A549 (cell line): ENCODE measurements at regions not wholly inside any gene's neighbourhood (a gene's known extent, or its start where the extent isn't known, plus 50 kb on each side); places are given as distances from the start of the nearest gene placed in this dataset.

ENCODE experiments used
- ATAC-seq, 2 experiments: fragments of 200-7000 bp in 1 of 2; fragments of >200 bp in 1 of 2; cut with Nextera tagmentation in 1 of 2; cut with Tn5 transposase in 1 of 2; 3 replicates each; pipeline versions ENCODE4 v1.8.0 to v1.9.1; 2018 to 2020; ENCODE audit warnings: mild to moderate bottlenecking in 1 of 2, moderate library complexity in 1 of 2
- CTCF ChIA-PET: fragments of 300-600 bp; sonication (Branson Sonifier 250); formaldehyde crosslinking; extraction: SDS; loops from one replicate; lab custom pipeline; 2021; ENCODE audit warnings: antibody characterized with exemption, inconsistent platforms; lab: Yijun Ruan, JAX
- POLR2A ChIA-PET: fragments of 350-600 bp; formaldehyde crosslinking; extraction: SDS; loops from one replicate; lab custom pipeline; 2021; ENCODE audit warnings: antibody characterized with exemption, inconsistent platforms; lab: Yijun Ruan, JAX
- DNase-seq, 2 experiments: peaks; one replicate each; pipeline versions ENCODE4 v3.0.0 to v3.0.0-alpha.2; 2011 to 2016; ENCODE audit warnings: low read depth in 1 of 2, low spot score in 1 of 2
- FAIRE-seq: peaks from 2 replicates; lab custom pipeline; 2011; peaks lifted over from hg19 to GRCh38; lab: Jason Lieb, UNC
- H3K27ac ChIP-seq, 2 experiments: fragments of >200 bp; sonication (Bioruptor Twin); formaldehyde crosslinking; 3 replicates each; pipeline ENCODE4 v1.5.1; 2016 to 2017
- H3K4me1 ChIP-seq: fragments of >200 bp; sonication (Bioruptor Twin); formaldehyde crosslinking; 3 replicates; pipeline ENCODE4 v1.6.1; 2016
- H3K4me2 ChIP-seq: fragments of >200 bp; sonication (Bioruptor Twin); formaldehyde crosslinking; 3 replicates; pipeline ENCODE4 v1.6.1; 2016
- H3K4me3 ChIP-seq: fragments of >200 bp; sonication (Bioruptor Twin); formaldehyde crosslinking; 3 replicates; pipeline ENCODE4 v1.5.1; 2016
- H3K9me3 ChIP-seq: fragments of >200 bp; sonication (Bioruptor Twin); formaldehyde crosslinking; 3 replicates; pipeline ENCODE4 v1.6.1; 2016
- BHLHE40 ChIP-seq: IDR thresholded peaks from 2 replicates; pipeline ENCODE4 v1.6.1; 2012; ENCODE audit warnings: low read depth, low read length, inconsistent platforms
- CEBPB ChIP-seq, 2 experiments: fragments of >200 bp in 1 of 2; sonication (Bioruptor Twin) in 1 of 2; formaldehyde crosslinking in 1 of 2; IDR thresholded peaks; 2 replicates each; pipeline ENCODE4 v1.6.1; 2012 to 2016
- CHD4 ChIP-seq: fragments of 200-600 bp; sonication (generic); IDR thresholded peaks from 2 replicates; pipeline ENCODE4 v1.6.1; 2016; ENCODE audit warnings: antibody characterized with exemption, mild to moderate bottlenecking, borderline replicate concordance
- CTCF ChIP-seq: fragments of >200 bp; sonication (Bioruptor Twin); formaldehyde crosslinking; IDR thresholded peaks from 3 replicates; pipeline ENCODE4 v1.5.1; 2016
- EHMT2 ChIP-seq: fragments of 200-600 bp; sonication (generic); IDR thresholded peaks from 2 replicates; pipeline ENCODE4 v1.6.1; 2016; ENCODE audit warnings: antibody characterized with exemption, low read depth, mild to moderate bottlenecking, moderate library complexity
- EP300 ChIP-seq, 2 experiments: fragments of >200 bp; sonication (Bioruptor Twin); formaldehyde crosslinking; IDR thresholded peaks; 2 replicates in 1 of 2; 3 replicates in 1 of 2; pipeline ENCODE4 v1.6.1; 2016 to 2017
- FOSL2 ChIP-seq, 2 experiments: fragments of 450-650 bp in 1 of 2; fragments of >200 bp in 1 of 2; sonication (Bioruptor Twin) in 1 of 2; formaldehyde crosslinking; IDR thresholded peaks; 2 replicates each; pipeline versions ENCODE4 v1.5.0 to v1.6.1; 2016 to 2020; ENCODE audit warnings: mild to moderate bottlenecking in 1 of 2, moderate library complexity in 1 of 2
- FOXS1 ChIP-seq: fragments of 250-450 bp; sonication (Bioruptor Pico); IDR thresholded peaks from 2 replicates; pipeline ENCODE4 v1.5.0; 2020; ENCODE audit warnings: mild to moderate bottlenecking, moderate library complexity
- GATA3 ChIP-seq: IDR thresholded peaks from 2 replicates; pipeline ENCODE4 v1.6.1; 2012; ENCODE audit warnings: borderline replicate concordance
- HDAC2 ChIP-seq: fragments of 200-600 bp; sonication (generic); IDR thresholded peaks from 2 replicates; pipeline ENCODE4 v1.6.1; 2016
- HEYL ChIP-seq: fragments of 250-450 bp; sonication (Bioruptor Pico); IDR thresholded peaks from 2 replicates; pipeline ENCODE4 v1.8.0; 2021; ENCODE audit warnings: mild to moderate bottlenecking, moderate library complexity
- HMGXB4 ChIP-seq: fragments of 250-450 bp; sonication (Bioruptor Pico); IDR thresholded peaks from 2 replicates; pipeline ENCODE4 v1.5.0; 2021; ENCODE audit warnings: mild to moderate bottlenecking, moderate library complexity, borderline replicate concordance
- HOXB5 ChIP-seq: fragments of 250-450 bp; sonication (Bioruptor Pico); IDR thresholded peaks from 2 replicates; pipeline ENCODE4 v1.5.0; 2020; ENCODE audit warnings: mild to moderate bottlenecking, moderate library complexity
- JUN ChIP-seq, 2 experiments: fragments of >200 bp; sonication (Bioruptor Twin); formaldehyde crosslinking; IDR thresholded peaks; 2 replicates in 1 of 2; 3 replicates in 1 of 2; pipeline ENCODE4 v1.6.1; 2016 to 2017
- JUNB ChIP-seq: fragments of >200 bp; sonication (Bioruptor Twin); formaldehyde crosslinking; IDR thresholded peaks from 2 replicates; pipeline ENCODE4 v1.6.1; 2016
- KDM1A ChIP-seq: fragments of 200-600 bp; sonication (generic); IDR thresholded peaks from 2 replicates; pipeline ENCODE4 v1.6.1; 2016; ENCODE audit warnings: low read depth, mild to moderate bottlenecking
- KDM5A ChIP-seq: fragments of 200-600 bp; sonication (generic); IDR thresholded peaks from 2 replicates; pipeline ENCODE4 v1.6.1; 2016; ENCODE audit warnings: antibody characterized with exemption, mild to moderate bottlenecking
- MAX ChIP-seq: IDR thresholded peaks from 2 replicates; pipeline ENCODE4 v1.6.1; 2012
- MYC ChIP-seq: IDR thresholded peaks from 2 replicates; pipeline ENCODE4 v1.6.1; 2012; ENCODE audit warnings: mild to moderate bottlenecking, inconsistent platforms, low read length, improper control_type of control experiment, borderline replicate concordance
- NFE2L2 ChIP-seq: fragments of 150-350 bp; conservative IDR thresholded peaks from 2 replicates; pipeline ENCODE4 v1.6.1; 2014; ENCODE audit warnings: low read length
- NPAS2 ChIP-seq: fragments of 250-450 bp; sonication (Bioruptor Pico); IDR thresholded peaks from 2 replicates; pipeline ENCODE4 v1.8.0; 2022; ENCODE audit warnings: mild to moderate bottlenecking, moderate library complexity, borderline replicate concordance
- NR3C1 ChIP-seq: fragments of >200 bp; sonication (Bioruptor Twin); formaldehyde crosslinking; IDR thresholded peaks from 3 replicates; pipeline ENCODE4 v1.6.1; 2017
- POLR2A ChIP-seq: IDR thresholded peaks from 2 replicates; pipeline ENCODE4 v1.6.1; 2012; ENCODE audit warnings: mild to moderate bottlenecking, low read length
- POLR2AphosphoS2 ChIP-seq: conservative IDR thresholded peaks from 2 replicates; pipeline ENCODE4 v1.6.1; 2012; ENCODE audit warnings: low read length, improper control_type of control experiment, inconsistent platforms
- RARB ChIP-seq: fragments of 250-450 bp; sonication (Bioruptor Pico); IDR thresholded peaks from 2 replicates; pipeline ENCODE4 v1.8.0; 2021; ENCODE audit warnings: mild to moderate bottlenecking, moderate library complexity
- RCOR1 ChIP-seq: fragments of 150-350 bp; IDR thresholded peaks from 2 replicates; pipeline ENCODE4 v1.6.1; 2014; ENCODE audit warnings: antibody characterized with exemption, low read length, low read depth
- SREBF2 ChIP-seq: fragments of 450-650 bp; IDR thresholded peaks from 2 replicates; pipeline ENCODE4 v1.6.1; 2014; ENCODE audit warnings: mild to moderate bottlenecking, moderate library complexity
- ZC3H11A ChIP-seq: fragments of 450-650 bp; IDR thresholded peaks from 2 replicates; pipeline ENCODE4 v1.6.1; 2014; ENCODE audit warnings: antibody characterized with exemption, mild to moderate bottlenecking
- ZFP36 ChIP-seq: fragments of 450-650 bp; IDR thresholded peaks from 2 replicates; pipeline ENCODE4 v1.6.1; 2014; ENCODE audit warnings: borderline replicate concordance; ENCODE audit not compliant: partially characterized antibody
- WGBS: methylation state at CpG from one replicate; pipeline ENCODE4 v1.1.6; 2017; ENCODE audit errors: missing lambda C conversion rate; 5-methylcytosine and 5-hydroxymethylcytosine counted together
- TF ChIP-seq, protein P1 (sequence below): fragments of 200-600 bp; sonication (generic); IDR thresholded peaks from 2 replicates; pipeline ENCODE4 v1.6.1; 2016; ENCODE audit warnings: antibody characterized with exemption, mild to moderate bottlenecking, moderate library complexity

GRCh38 chr10:6776170-6776569 is 196.1 kb upstream of the PRKCQ start:
- peak overlapping the region in 1 of 2 experiments; percentile 25; a peak in 1 of 6 replicates for H3K27ac ChIP-seq
- WGBS, result 91% methylated on average over 5 of the region's 5 CpGs
- H3K4me3 ChIP-seq, result no peak overlapping the region
- H3K4me1 ChIP-seq, result peaks cover 22% of the 10 kb centered on the region
- H3K9me3 ChIP-seq, result peaks cover 9% of the 10 kb centered on the region; the same call in 2 of the 3 replicates
- no peak for FAIRE-seq
- POLR2A ChIA-PET, result no interaction called here
- TF ChIP-seq CTCF (no peak), GATA3 (no peak)
- TF ChIP-seq, all 56 proteins: peak for 0
- CTCF ChIA-PET, result interaction anchor here (3.0 kb wide), 1 partner anchor 11 kb away, joined by 9 read pairs; no protein-coding TSS in a partner anchor
- DNase-seq (no peak), ATAC-seq (no peak)
- no peak overlapping the region for H3K4me2 ChIP-seq

- H3K27ac ChIP-seq, result no peak overlapping the region
- 69% methylated on average over 3 of the region's 3 CpGs for WGBS
- ChIA-PET POLR2A (no interaction called here), CTCF (interaction anchor here (0.7 kb wide), 1 partner anchor 12 kb away, joined by 6 read pairs; no protein-coding TSS in a partner anchor)
- no peak overlapping the region for H3K4me2 ChIP-seq
- DNase-seq, result no peak
- peaks cover 12% of the 10 kb centered on the region; the same call in 2 of the 3 replicates for H3K4me1 ChIP-seq
- no peak for FAIRE-seq
- peaks cover 15% of the 10 kb centered on the region for H3K9me3 ChIP-seq
- TF ChIP-seq KDM1A (no peak), BHLHE40 (no peak), HOXB5 (CRISPR knock-in tag) (no peak), NR3C1 (no peak), RARB (CRISPR knock-in tag) (no peak), ZFP36 (no peak), KDM5A (no peak), CHD4 (no peak), NFE2L2 (no peak), EHMT2 (no peak)
- H3K4me3 ChIP-seq, result no peak overlapping the region
- ATAC-seq, result no peak
Observed at GRCh38 chr10:6774406-6774805, 194.3 kb upstream of the PRKCQ start.

DNA sequence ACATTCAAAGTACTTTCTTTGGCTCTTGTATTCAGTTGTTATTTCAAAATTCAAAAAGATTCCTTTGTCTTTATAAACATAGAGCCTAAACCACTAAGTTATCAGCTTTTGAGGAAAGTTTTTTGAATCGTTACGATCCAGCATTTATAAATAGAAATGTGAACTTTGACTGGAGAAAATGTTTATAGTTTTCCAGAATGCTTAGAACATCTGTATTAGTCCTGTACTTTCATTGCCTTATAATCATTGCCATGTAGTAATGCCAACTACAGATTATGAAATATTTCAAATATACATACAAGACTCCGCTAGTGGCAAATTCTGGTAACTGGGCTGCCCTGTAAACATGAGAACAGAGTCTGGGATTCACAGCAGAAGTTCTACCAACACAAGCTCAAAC is 191.3 kb upstream of the PRKCQ start:
- ChIA-PET CTCF (no interaction called here), POLR2A (no interaction called here)
- peaks cover 6% of the 10 kb centered on the region; the same call in 1 of the 3 replicates for H3K9me3 ChIP-seq
- DNase-seq (no peak), ATAC-seq (no peak), FAIRE-seq (no peak)
- WGBS, result 96% methylated on average over 3 of the region's 3 CpGs
- H3K4me2 ChIP-seq, result no peak overlapping the region
- no peak for TF ChIP-seq MAX
- TF ChIP-seq BHLHE40, result no peak
- no peak for TF ChIP-seq HDAC2
- TF ChIP-seq ZC3H11A, result no peak
- TF ChIP-seq CEBPB (IDR thresholded peaks at IDR 0.05), result no peak
- no peak for TF ChIP-seq MYC
- no peak for TF ChIP-seq FOXS1 (CRISPR knock-in tag)
- TF ChIP-seq EP300 (IDR thresholded peaks at IDR 0.05), result no peak
- TF ChIP-seq HEYL (CRISPR knock-in tag), result no peak
- no peak for TF ChIP-seq HMGXB4
- TF ChIP-seq NPAS2 (CRISPR knock-in tag), result no peak
- TF ChIP-seq SREBF2, result no peak
- no peak for TF ChIP-seq ZFP36
- no peak for TF ChIP-seq JUN (IDR thresholded peaks at IDR 0.05)
- TF ChIP-seq, protein P1, sequence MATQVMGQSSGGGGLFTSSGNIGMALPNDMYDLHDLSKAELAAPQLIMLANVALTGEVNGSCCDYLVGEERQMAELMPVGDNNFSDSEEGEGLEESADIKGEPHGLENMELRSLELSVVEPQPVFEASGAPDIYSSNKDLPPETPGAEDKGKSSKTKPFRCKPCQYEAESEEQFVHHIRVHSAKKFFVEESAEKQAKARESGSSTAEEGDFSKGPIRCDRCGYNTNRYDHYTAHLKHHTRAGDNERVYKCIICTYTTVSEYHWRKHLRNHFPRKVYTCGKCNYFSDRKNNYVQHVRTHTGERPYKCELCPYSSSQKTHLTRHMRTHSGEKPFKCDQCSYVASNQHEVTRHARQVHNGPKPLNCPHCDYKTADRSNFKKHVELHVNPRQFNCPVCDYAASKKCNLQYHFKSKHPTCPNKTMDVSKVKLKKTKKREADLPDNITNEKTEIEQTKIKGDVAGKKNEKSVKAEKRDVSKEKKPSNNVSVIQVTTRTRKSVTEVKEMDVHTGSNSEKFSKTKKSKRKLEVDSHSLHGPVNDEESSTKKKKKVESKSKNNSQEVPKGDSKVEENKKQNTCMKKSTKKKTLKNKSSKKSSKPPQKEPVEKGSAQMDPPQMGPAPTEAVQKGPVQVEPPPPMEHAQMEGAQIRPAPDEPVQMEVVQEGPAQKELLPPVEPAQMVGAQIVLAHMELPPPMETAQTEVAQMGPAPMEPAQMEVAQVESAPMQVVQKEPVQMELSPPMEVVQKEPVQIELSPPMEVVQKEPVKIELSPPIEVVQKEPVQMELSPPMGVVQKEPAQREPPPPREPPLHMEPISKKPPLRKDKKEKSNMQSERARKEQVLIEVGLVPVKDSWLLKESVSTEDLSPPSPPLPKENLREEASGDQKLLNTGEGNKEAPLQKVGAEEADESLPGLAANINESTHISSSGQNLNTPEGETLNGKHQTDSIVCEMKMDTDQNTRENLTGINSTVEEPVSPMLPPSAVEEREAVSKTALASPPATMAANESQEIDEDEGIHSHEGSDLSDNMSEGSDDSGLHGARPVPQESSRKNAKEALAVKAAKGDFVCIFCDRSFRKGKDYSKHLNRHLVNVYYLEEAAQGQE, result no peak
- no peak for TF ChIP-seq RCOR1
- no peak for TF ChIP-seq FOSL2 (IDR thresholded peaks at IDR 0.05)
- no peak for TF ChIP-seq FOSL2 (CRISPR knock-in tag; IDR thresholded peaks at IDR 0.05)
- TF ChIP-seq JUNB, result no peak
- no peak for TF ChIP-seq POLR2A
- no peak for TF ChIP-seq POLR2AphosphoS2
- no peak overlapping the region for H3K4me3 ChIP-seq
- H3K27ac ChIP-seq, result no peak overlapping the region
- H3K4me1 ChIP-seq, result no peaks in the 10 kb centered on the region
